Fibroblast of pulmonary artery (primary cell): ENCODE measurements at regions not wholly inside any gene's neighbourhood (a gene's known extent, or its start where the extent isn't known, plus 50 kb on each side); places are given as distances from the start of the nearest gene placed in this dataset.

Experiments
- DNase-seq: peaks from one replicate; pipeline ENCODE4 v3.0.0-alpha.2; 2010; ENCODE audit warnings: low read depth
- H3K4me3 ChIP-seq: replicated peaks from 2 replicates; pipeline ENCODE4 v1.5.1; 2011; ENCODE audit warnings: low read depth, mild to moderate bottlenecking, control low read depth, low read length, moderate library complexity
- TF ChIP-seq, protein P1 (sequence below): IDR thresholded peaks from 2 replicates; pipeline ENCODE4 v1.5.1; 2011; ENCODE audit warnings: mild to moderate bottlenecking, control low read depth, low read length, inconsistent platforms; ENCODE audit errors: missing control alignments

GRCh38 chr15:37581866-37582532 lies 352.4 kb upstream of the TMCO5A start:
- no peak overlapping the region for H3K4me3 ChIP-seq
- TF ChIP-seq, protein P1, sequence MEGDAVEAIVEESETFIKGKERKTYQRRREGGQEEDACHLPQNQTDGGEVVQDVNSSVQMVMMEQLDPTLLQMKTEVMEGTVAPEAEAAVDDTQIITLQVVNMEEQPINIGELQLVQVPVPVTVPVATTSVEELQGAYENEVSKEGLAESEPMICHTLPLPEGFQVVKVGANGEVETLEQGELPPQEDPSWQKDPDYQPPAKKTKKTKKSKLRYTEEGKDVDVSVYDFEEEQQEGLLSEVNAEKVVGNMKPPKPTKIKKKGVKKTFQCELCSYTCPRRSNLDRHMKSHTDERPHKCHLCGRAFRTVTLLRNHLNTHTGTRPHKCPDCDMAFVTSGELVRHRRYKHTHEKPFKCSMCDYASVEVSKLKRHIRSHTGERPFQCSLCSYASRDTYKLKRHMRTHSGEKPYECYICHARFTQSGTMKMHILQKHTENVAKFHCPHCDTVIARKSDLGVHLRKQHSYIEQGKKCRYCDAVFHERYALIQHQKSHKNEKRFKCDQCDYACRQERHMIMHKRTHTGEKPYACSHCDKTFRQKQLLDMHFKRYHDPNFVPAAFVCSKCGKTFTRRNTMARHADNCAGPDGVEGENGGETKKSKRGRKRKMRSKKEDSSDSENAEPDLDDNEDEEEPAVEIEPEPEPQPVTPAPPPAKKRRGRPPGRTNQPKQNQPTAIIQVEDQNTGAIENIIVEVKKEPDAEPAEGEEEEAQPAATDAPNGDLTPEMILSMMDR = no peak
- no peak for DNase-seq

GRCh38 chr15:37582852-37583251 lies 351.6 kb upstream of the TMCO5A start:
- TF ChIP-seq, protein P1 = no peak
- no peak overlapping the region for H3K4me3 ChIP-seq

DNA sequence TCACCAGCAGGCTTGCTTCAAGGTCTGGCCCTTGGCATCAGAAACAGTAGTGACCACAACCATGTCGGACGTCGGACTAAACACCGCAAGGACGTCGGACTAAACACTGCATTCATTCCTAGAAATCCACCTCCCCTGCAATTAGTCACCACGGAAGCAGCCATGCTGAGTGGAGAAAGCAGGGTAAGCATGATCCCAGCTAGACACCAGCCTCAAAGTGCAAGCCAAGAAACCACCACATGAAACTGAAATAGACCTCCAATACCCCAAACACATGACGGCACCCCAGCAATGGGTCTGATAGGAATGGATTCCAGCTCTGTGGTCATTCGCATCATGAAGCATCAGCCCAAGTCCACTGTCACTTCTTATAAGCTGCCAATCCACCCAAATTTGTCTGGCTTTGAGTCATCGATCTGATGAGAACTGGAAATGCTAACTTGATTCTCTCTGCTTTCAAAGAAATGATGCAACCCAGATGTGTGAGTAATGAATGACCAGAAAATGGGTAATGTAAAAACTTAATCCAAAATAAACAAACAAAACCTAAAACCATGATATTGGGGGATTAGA lies 348.3 kb upstream of the TMCO5A start:
- TF ChIP-seq, protein P1 = no peak
- peak; percentile 61 for DNase-seq
- H3K4me3 ChIP-seq = no peak overlapping the region

More at GRCh38 chr15:37582852-37583251, 351.6 kb upstream of the TMCO5A start:
- DNase-seq = no peak

DNA sequence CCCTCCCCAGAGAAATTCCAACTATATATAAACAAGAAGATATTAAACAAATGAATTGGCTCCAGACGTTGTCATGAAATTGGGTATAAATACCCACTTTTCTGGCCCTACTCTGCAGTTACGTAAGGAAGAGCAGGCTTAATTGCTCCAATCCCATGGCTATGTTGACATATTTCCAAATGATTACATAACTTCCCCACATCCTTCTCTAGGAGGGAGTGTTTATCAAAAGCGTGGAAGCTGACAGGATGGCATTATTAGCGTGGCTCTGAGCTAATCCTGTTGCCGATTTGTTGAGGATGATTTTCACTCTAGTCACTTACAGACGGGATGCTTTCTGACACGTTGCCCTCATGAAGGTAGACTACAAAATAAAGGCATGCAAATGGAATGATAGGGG lies 347.5 kb upstream of the TMCO5A start:
- TF ChIP-seq, protein P1 = no peak
- DNase-seq = peak; percentile 46
- H3K4me3 ChIP-seq = no peak overlapping the region

DNA sequence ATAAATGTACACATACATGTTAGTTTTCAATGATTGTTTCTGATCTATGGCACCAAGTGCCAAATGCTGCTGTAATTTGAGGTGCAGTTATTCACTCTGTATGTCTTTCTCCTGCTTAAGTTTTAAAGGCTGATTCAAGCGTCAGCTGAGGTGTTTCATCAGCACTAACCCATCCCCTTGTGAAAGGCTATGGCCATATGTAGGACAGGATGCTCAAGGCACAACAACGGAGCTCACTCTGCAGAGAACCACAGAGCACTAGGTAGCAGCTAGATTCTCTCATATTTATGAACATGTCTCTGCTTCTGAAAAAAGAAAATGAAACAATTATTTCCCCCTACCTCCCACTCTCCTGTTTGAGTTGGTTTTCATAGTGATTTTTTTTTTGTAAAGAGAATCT lies 340.0 kb upstream of the TMCO5A start:
- no peak overlapping the region for H3K4me3 ChIP-seq
- TF ChIP-seq, protein P1 = no peak
- DNase-seq = no peak

DNA sequence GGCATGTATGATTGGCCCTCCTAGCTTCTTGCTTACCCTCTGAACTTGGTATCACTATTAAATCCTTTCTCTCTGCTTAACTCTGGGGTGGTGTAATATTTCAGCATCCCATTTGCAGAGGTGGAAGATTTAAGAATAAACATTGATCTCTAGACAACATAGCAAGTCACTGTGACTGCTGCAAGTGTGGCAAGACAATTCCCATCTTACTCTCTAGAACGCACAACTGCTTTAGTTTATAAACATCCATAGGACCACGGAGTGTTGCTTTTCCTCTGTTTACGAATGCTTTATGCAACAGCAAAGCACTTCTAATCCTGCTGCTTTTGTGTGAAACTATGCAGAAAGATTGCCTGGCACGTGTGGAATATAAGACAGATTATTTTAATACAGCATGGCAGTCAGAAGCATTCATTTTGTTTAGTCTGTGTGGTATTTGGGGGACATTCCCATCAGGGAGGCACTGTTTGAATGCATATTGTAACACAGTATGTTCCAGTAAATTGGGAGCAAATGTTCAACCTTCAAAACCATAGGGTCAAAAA lies 338.9 kb upstream of the TMCO5A start:
- DNase-seq = no peak
- TF ChIP-seq, protein P1 = no peak
- H3K4me3 ChIP-seq = no peak overlapping the region

DNA sequence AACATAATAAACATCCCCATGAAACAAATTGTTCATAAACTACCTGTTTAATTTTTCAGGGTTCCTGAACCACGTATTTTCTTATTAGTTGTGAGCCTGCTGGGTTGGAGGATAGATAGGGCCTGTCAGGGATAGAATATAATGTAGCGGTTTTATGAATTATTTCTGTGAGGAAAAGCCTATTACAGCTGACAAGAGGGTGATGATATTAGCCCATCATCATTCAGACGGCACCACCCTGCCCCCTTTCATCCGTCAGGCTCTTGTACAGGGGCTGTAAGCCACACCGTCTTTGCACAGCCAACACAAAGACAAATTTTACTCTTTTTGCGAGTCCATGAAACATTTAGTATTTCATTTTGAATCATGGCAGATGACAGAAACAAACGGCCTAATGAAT lies 335.3 kb upstream of the TMCO5A start:
- TF ChIP-seq, protein P1 = no peak
- H3K4me3 ChIP-seq = no peak overlapping the region
- DNase-seq = no peak
